Type B pancreatic cell (in vitro differentiated cells): ENCODE measurements at regions not wholly inside any gene's neighbourhood (a gene's known extent, or its start where the extent isn't known, plus 50 kb on each side); places are given as distances from the start of the nearest gene placed in this dataset.
"Not testable (repeated sequence)": the region's sequence is repeated elsewhere in the genome, so short reads cannot be mapped to it uniquely, and the experiment has no call there.

Source experiments
- DNase-seq: peaks from one replicate; pipeline ENCODE4 v3.0.0; 2021; ENCODE audit warnings: mixed read lengths; ENCODE audit not compliant: unreplicated experiment; ENCODE audit errors: extremely low spot score
- H3K27ac Mint-ChIP-seq: 2 replicates; pipeline ENCODE4 v1.8.0; 2021; ENCODE audit warnings: mild to moderate bottlenecking, mixed read lengths
- H3K27me3 Mint-ChIP-seq: 2 replicates; pipeline ENCODE4 v1.8.0; 2021; ENCODE audit warnings: mixed read lengths
- H3K36me3 Mint-ChIP-seq: 2 replicates; pipeline ENCODE4 v1.8.0; 2021; ENCODE audit warnings: mixed read lengths
- H3K4me1 Mint-ChIP-seq: one replicate; pipeline ENCODE4 v1.8.0; 2021; ENCODE audit warnings: mixed read lengths; ENCODE audit not compliant: unreplicated experiment
- H3K4me3 Mint-ChIP-seq: 2 replicates; pipeline ENCODE4 v1.8.0; 2021; ENCODE audit warnings: mild to moderate bottlenecking, mixed read lengths
- H3K9me3 Mint-ChIP-seq: 2 replicates; pipeline ENCODE4 v1.8.0; 2021; ENCODE audit warnings: mixed read lengths
- TF ChIP-seq, protein P1 (sequence below): fragments of 200-600 bp; sonication (generic); conservative IDR thresholded peaks from 2 replicates; pipeline ENCODE4 v1.5.0; 2021; ENCODE audit warnings: antibody characterized with exemption, mild to moderate bottlenecking

GRCh38 chr2:5203134-5203755 lies 488.9 kb upstream of the SOX11 start:
- Mint-ChIP-seq H3K27me3 (no peaks in the 10 kb centered on the region), H3K9me3 (no peaks in the 10 kb centered on the region), H3K4me3 (no peak overlapping the region), H3K4me1 (peaks cover 16% of the 10 kb centered on the region), H3K36me3 (no peaks in the 10 kb centered on the region), H3K27ac (peak overlapping the region; percentile 46)
- no peak for DNase-seq
- TF ChIP-seq, protein P1, sequence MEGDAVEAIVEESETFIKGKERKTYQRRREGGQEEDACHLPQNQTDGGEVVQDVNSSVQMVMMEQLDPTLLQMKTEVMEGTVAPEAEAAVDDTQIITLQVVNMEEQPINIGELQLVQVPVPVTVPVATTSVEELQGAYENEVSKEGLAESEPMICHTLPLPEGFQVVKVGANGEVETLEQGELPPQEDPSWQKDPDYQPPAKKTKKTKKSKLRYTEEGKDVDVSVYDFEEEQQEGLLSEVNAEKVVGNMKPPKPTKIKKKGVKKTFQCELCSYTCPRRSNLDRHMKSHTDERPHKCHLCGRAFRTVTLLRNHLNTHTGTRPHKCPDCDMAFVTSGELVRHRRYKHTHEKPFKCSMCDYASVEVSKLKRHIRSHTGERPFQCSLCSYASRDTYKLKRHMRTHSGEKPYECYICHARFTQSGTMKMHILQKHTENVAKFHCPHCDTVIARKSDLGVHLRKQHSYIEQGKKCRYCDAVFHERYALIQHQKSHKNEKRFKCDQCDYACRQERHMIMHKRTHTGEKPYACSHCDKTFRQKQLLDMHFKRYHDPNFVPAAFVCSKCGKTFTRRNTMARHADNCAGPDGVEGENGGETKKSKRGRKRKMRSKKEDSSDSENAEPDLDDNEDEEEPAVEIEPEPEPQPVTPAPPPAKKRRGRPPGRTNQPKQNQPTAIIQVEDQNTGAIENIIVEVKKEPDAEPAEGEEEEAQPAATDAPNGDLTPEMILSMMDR = no peak

DNA sequence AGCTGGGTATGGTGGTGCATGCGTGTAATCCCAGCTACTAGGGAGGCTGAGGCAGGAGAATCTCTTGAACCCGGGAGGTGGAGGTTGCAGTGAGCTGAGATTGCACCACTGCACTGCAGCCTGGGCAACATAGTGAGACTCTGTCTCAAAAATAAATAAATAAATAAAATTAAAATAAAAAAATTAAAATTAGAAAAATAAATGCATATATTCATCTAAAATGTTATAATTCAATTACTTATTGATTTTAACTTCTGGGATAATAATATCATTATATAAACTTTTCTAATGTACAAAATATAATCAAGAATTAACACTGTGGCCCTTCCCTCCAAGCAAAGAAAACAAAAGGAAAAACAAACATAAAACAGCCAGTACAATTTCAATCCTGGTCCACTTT lies 485.4 kb upstream of the SOX11 start:
- not testable (repeated sequence) for H3K27ac Mint-ChIP-seq, H3K4me3 Mint-ChIP-seq, DNase-seq, H3K9me3 Mint-ChIP-seq, H3K27me3 Mint-ChIP-seq, H3K36me3 Mint-ChIP-seq
- H3K4me1 Mint-ChIP-seq = peaks cover 16% of the 10 kb centered on the region

DNA sequence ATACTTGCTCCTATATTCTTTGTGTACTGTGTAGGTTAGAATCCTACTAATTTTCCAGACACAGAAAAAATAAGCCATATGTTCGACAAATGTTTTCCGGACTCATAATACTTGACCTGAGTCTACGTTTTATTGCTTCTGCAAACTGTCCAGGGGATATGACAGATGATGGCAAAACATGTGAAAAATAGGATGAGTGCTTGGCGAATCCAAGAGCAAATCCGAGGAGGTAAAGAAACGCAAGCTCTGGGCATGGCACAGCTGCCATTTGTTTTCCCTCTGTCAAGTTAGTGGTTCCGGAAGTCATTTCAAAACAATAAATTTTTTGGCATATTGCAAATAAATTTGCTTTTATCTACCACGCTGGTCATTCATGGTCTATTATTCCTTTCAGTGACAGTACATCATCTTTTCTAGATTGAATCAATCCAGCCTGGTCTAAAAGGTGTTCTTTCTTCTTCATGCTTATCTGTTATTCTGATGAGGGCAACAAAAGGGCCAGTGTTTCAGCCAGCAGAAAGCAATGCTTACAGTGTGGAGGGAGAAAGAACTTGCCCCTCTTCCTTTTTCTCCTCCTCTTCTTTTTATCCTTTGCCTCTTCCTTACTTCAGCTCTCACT lies 476.1 kb upstream of the SOX11 start:
- H3K36me3 Mint-ChIP-seq = no peaks in the 10 kb centered on the region
- TF ChIP-seq, protein P1 = no peak
- H3K27me3 Mint-ChIP-seq = no peaks in the 10 kb centered on the region
- no peaks in the 10 kb centered on the region for H3K9me3 Mint-ChIP-seq
- DNase-seq = no peak
- no peak overlapping the region for H3K4me3 Mint-ChIP-seq
- no peaks in the 10 kb centered on the region for H3K4me1 Mint-ChIP-seq
- H3K27ac Mint-ChIP-seq = no peak overlapping the region

- Mint-ChIP-seq H3K27me3 (no peaks in the 10 kb centered on the region), H3K36me3 (no peaks in the 10 kb centered on the region), H3K9me3 (no peaks in the 10 kb centered on the region), H3K27ac (peak overlapping the region; percentile 31), H3K4me3 (no peak overlapping the region), H3K4me1 (no peaks in the 10 kb centered on the region)
- TF ChIP-seq, protein P1 = no peak
- DNase-seq = no peak
Measured at GRCh38 chr2:5227062-5227699, 465.0 kb upstream of the SOX11 start.

GRCh38 chr2:5229574-5229973 lies 462.6 kb upstream of the SOX11 start:
- H3K27ac Mint-ChIP-seq = no peak overlapping the region
- TF ChIP-seq, protein P1 = no peak
- H3K9me3 Mint-ChIP-seq = no peaks in the 10 kb centered on the region
- no peaks in the 10 kb centered on the region for H3K4me1 Mint-ChIP-seq
- no peaks in the 10 kb centered on the region for H3K36me3 Mint-ChIP-seq
- no peak overlapping the region for H3K4me3 Mint-ChIP-seq
- H3K27me3 Mint-ChIP-seq = no peaks in the 10 kb centered on the region
- DNase-seq = no peak

DNA sequence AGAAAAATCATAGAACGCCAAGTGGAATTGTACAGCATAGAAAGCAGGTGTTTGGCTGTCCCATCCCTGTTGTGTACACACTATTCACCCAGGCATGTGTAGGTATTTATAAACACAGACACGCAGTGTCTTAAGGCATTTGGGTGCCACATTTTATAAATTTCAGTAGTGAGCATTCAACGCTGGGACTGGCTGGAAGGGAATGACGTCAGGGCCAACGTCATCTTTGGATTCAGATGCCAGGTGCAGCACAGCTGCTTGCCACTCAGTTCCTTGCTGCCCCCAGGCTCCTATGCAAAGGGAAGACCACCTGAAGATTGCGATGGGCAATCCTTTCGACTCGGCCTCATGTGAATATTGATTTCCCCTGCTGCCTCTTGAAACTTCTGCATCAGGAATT lies 461.7 kb upstream of the SOX11 start:
- TF ChIP-seq, protein P1 = no peak
- no peak overlapping the region for H3K27ac Mint-ChIP-seq
- no peaks in the 10 kb centered on the region for H3K27me3 Mint-ChIP-seq
- H3K4me1 Mint-ChIP-seq = no peaks in the 10 kb centered on the region
- DNase-seq = no peak
- no peaks in the 10 kb centered on the region for H3K9me3 Mint-ChIP-seq
- H3K4me3 Mint-ChIP-seq = no peak overlapping the region
- no peaks in the 10 kb centered on the region for H3K36me3 Mint-ChIP-seq
